ENCODE measurements at regions not wholly inside any gene's neighbourhood (a gene's known extent, or its start where the extent isn't known, plus 50 kb on each side); places are given as distances from the start of the nearest gene placed in this dataset.

GRCh38 chr22:47765757-47766156, 1003.3 kb downstream of the TBC1D22A start:
- Histone ChIP-seq H3K9me3 (ENCODE audit: insufficient read depth, low read depth, low read length) (no peaks in the 10 kb centered on the region; the same call in 1 of the 2 replicates), H3K79me2 (ENCODE audit: insufficient read depth, low read length) (no peaks in the 10 kb centered on the region), H3F3A (ENCODE audit: low read depth) (no peaks in the 10 kb centered on the region), H3K9ac (ENCODE audit: low read depth, low read length, poor library complexity, severe bottlenecking) (no peak overlapping the region), H4K20me1 (ENCODE audit: insufficient read depth, low read length, poor library complexity, severe bottlenecking) (no peaks in the 10 kb centered on the region), H3K27me3 (ENCODE audit: insufficient read depth, low read length, poor library complexity, severe bottlenecking) (no peaks in the 10 kb centered on the region), H3K4me2 (ENCODE audit: low read depth, low read length, poor library complexity, severe bottlenecking) (no peak overlapping the region), H3K4me3 (ENCODE audit: low read length, poor library complexity, severe bottlenecking) (no peak overlapping the region), H3K36me3 (ENCODE audit: insufficient read depth, low read length) (no peaks in the 10 kb centered on the region), H2AFZ (ENCODE audit: low read length) (no peak overlapping the region), H3K9me2 (replicated peaks; ENCODE audit: low read depth, low read length) (no peaks in the 10 kb centered on the region), H3K4me1 (ENCODE audit: insufficient read depth, low read length, poor library complexity, severe bottlenecking) (no peaks in the 10 kb centered on the region)
- TF ChIP-seq CTCF (conservative IDR thresholded peaks at IDR 0.05; ENCODE audit: low read length) = no peak
- TF ChIP-seq EZH2phosphoT487 (IDR thresholded peaks at IDR 0.05; ENCODE audit: borderline replicate concordance) = no peak

- Histone ChIP-seq H2AFZ (ENCODE audit: low read length) (no peak overlapping the region), H3K9me2 (replicated peaks; ENCODE audit: low read depth, low read length) (no peaks in the 10 kb centered on the region), H4K20me1 (ENCODE audit: insufficient read depth, low read length, poor library complexity, severe bottlenecking) (no peaks in the 10 kb centered on the region), H3K27me3 (ENCODE audit: insufficient read depth, low read length, poor library complexity, severe bottlenecking) (no peaks in the 10 kb centered on the region), H3K4me1 (ENCODE audit: insufficient read depth, low read length, poor library complexity, severe bottlenecking) (no peaks in the 10 kb centered on the region), H3F3A (ENCODE audit: low read depth) (no peaks in the 10 kb centered on the region), H3K9ac (ENCODE audit: low read depth, low read length, poor library complexity, severe bottlenecking) (no peak overlapping the region), H3K79me2 (ENCODE audit: insufficient read depth, low read length) (no peaks in the 10 kb centered on the region), H3K36me3 (ENCODE audit: insufficient read depth, low read length) (no peaks in the 10 kb centered on the region), H3K4me3 (ENCODE audit: low read length, poor library complexity, severe bottlenecking) (no peak overlapping the region), H3K4me2 (ENCODE audit: low read depth, low read length, poor library complexity, severe bottlenecking) (no peak overlapping the region), H3K9me3 (ENCODE audit: insufficient read depth, low read depth, low read length) (no peaks in the 10 kb centered on the region; the same call in 1 of the 2 replicates)
- TF ChIP-seq CTCF (conservative IDR thresholded peaks at IDR 0.05; ENCODE audit: low read length) = no peak
Measured at GRCh38 chr22:47762141-47762540, 999.7 kb downstream of the TBC1D22A start.

GRCh38 chr22:47759909-47760308, 997.5 kb downstream of the TBC1D22A start:
- Histone ChIP-seq H2AFZ (ENCODE audit: low read length) (no peak overlapping the region), H3K4me1 (ENCODE audit: insufficient read depth, low read length, poor library complexity, severe bottlenecking) (no peaks in the 10 kb centered on the region), H3K4me2 (ENCODE audit: low read depth, low read length, poor library complexity, severe bottlenecking) (no peak overlapping the region), H3K79me2 (ENCODE audit: insufficient read depth, low read length) (no peaks in the 10 kb centered on the region), H4K20me1 (ENCODE audit: insufficient read depth, low read length, poor library complexity, severe bottlenecking) (no peaks in the 10 kb centered on the region), H3K9me2 (replicated peaks; ENCODE audit: low read depth, low read length) (no peaks in the 10 kb centered on the region), H3K9me3 (ENCODE audit: insufficient read depth, low read depth, low read length) (peaks cover 3% of the 10 kb centered on the region; the same call in 1 of the 2 replicates), H3K27me3 (ENCODE audit: insufficient read depth, low read length, poor library complexity, severe bottlenecking) (no peaks in the 10 kb centered on the region), H3K4me3 (ENCODE audit: low read length, poor library complexity, severe bottlenecking) (no peak overlapping the region), H3K36me3 (ENCODE audit: insufficient read depth, low read length) (no peaks in the 10 kb centered on the region), H3K9ac (ENCODE audit: low read depth, low read length, poor library complexity, severe bottlenecking) (no peak overlapping the region), H3F3A (ENCODE audit: low read depth) (no peaks in the 10 kb centered on the region)
- no peak for TF ChIP-seq CTCF (conservative IDR thresholded peaks at IDR 0.05; ENCODE audit: low read length)
- no peak for TF ChIP-seq EZH2phosphoT487 (IDR thresholded peaks at IDR 0.05; ENCODE audit: borderline replicate concordance)
